Effector memory CD8-positive, alpha-beta T cell (primary cell): ENCODE measurements at regions not wholly inside any gene's neighbourhood (a gene's known extent, or its start where the extent isn't known, plus 50 kb on each side); places are given as distances from the start of the nearest gene placed in this dataset.
"Not testable (repeated sequence)": the region's sequence is repeated elsewhere in the genome, so short reads cannot be mapped to it uniquely, and the experiment has no call there.

Source experiments
- ATAC-seq: fragments of 150-1000 bp; cut with Tn5 transposase; replicated peaks from 2 replicates; pipeline ENCODE4 v1.10.0; 2021; ENCODE audit warnings: mild to moderate bottlenecking, moderate library complexity
- DNase-seq, 3 experiments: peaks; one replicate each; pipeline ENCODE4 v3.0.0; 2021
- H3K27ac Mint-ChIP-seq, 2 donors: one replicate each; pipeline ENCODE4 v1.8.0; 2022; ENCODE audit warnings: mild to moderate bottlenecking in 2 of 2, mixed read lengths in 2 of 2, moderate library complexity in 2 of 2
- H3K27me3 Mint-ChIP-seq, 2 donors: one replicate each; pipeline ENCODE4 v1.8.0; 2022; ENCODE audit warnings: mixed read lengths in 2 of 2
- H3K36me3 Mint-ChIP-seq: one replicate; pipeline ENCODE4 v1.8.0; 2022; ENCODE audit warnings: mild to moderate bottlenecking, moderate library complexity, mixed read lengths; ENCODE audit not compliant: insufficient read depth
- H3K4me1 Mint-ChIP-seq, 2 donors: one replicate each; pipeline ENCODE4 v1.8.0; 2022; ENCODE audit warnings: low read depth in 2 of 2, mixed read lengths in 2 of 2
- H3K4me3 Mint-ChIP-seq, 2 donors: one replicate each; pipeline ENCODE4 v1.8.0; 2022; ENCODE audit warnings: mild to moderate bottlenecking in 2 of 2, mixed read lengths in 2 of 2, moderate library complexity in 2 of 2
- H3K9me3 Mint-ChIP-seq, 2 donors: one replicate each; pipeline ENCODE4 v1.8.0; 2022; ENCODE audit warnings: mixed read lengths in 2 of 2

- not testable (repeated sequence) for H3K9me3 Mint-ChIP-seq, H3K27ac Mint-ChIP-seq, DNase-seq, H3K27me3 Mint-ChIP-seq, H3K4me3 Mint-ChIP-seq, H3K36me3 Mint-ChIP-seq, ATAC-seq, H3K4me1 Mint-ChIP-seq
These were observed 310.8 kb downstream of the TEX29 start for GRCh38 chr13:111631271-111631670.

GRCh38 chr13:111632906-111633305, 312.5 kb downstream of the TEX29 start:
- no peak for ATAC-seq

GRCh38 chr13:111633401-111633800, 313.0 kb downstream of the TEX29 start:
- no peak overlapping the region for H3K4me3 Mint-ChIP-seq
- no peaks in the 10 kb centered on the region for H3K36me3 Mint-ChIP-seq
- no peak for DNase-seq
- ATAC-seq = no peak
- no peak overlapping the region for H3K27ac Mint-ChIP-seq
- H3K9me3 Mint-ChIP-seq = no peaks in the 10 kb centered on the region
- H3K27me3 Mint-ChIP-seq = peaks cover 5 to 11% of the 10 kb centered on the region in 2 donors
- no peaks in the 10 kb centered on the region for H3K4me1 Mint-ChIP-seq

More at GRCh38 chr13:111632906-111633305, 312.5 kb downstream of the TEX29 start:
- no peak overlapping the region for H3K4me3 Mint-ChIP-seq
- no peak for DNase-seq
- no peak overlapping the region for H3K27ac Mint-ChIP-seq
- no peaks in the 10 kb centered on the region for H3K9me3 Mint-ChIP-seq
- H3K4me1 Mint-ChIP-seq = no peaks in the 10 kb centered on the region
- H3K36me3 Mint-ChIP-seq = no peaks in the 10 kb centered on the region
- peaks cover 5 to 11% of the 10 kb centered on the region in 2 donors for H3K27me3 Mint-ChIP-seq

GRCh38 chr13:111634410-111634809, 314.0 kb downstream of the TEX29 start:
- H3K4me3 Mint-ChIP-seq = no peak overlapping the region
- DNase-seq (no peak), ATAC-seq (no peak)
- no peaks in the 10 kb centered on the region for H3K4me1 Mint-ChIP-seq
- no peaks in the 10 kb centered on the region for H3K36me3 Mint-ChIP-seq
- H3K27ac Mint-ChIP-seq = no peak overlapping the region
- peaks cover 5 to 11% of the 10 kb centered on the region in 2 donors for H3K27me3 Mint-ChIP-seq
- H3K9me3 Mint-ChIP-seq = no peaks in the 10 kb centered on the region

- H3K9me3 Mint-ChIP-seq = no peaks in the 10 kb centered on the region
These were observed 315.8 kb downstream of the TEX29 start for GRCh38 chr13:111636271-111636670.

GRCh38 chr13:111636804-111637203, 316.4 kb downstream of the TEX29 start:
- Mint-ChIP-seq H3K27me3 (peaks cover 5 to 11% of the 10 kb centered on the region in 2 donors), H3K27ac (no peak overlapping the region), H3K9me3 (no peaks in the 10 kb centered on the region), H3K4me3 (no peak overlapping the region), H3K4me1 (no peaks in the 10 kb centered on the region), H3K36me3 (no peaks in the 10 kb centered on the region)
- no peak for DNase-seq
- no peak for ATAC-seq

More at GRCh38 chr13:111636271-111636670, 315.8 kb downstream of the TEX29 start:
- no peaks in the 10 kb centered on the region for H3K36me3 Mint-ChIP-seq
- H3K4me1 Mint-ChIP-seq = no peaks in the 10 kb centered on the region
- H3K27ac Mint-ChIP-seq = no peak overlapping the region
- no peak for ATAC-seq
- DNase-seq = no peak
- peaks cover 5 to 11% of the 10 kb centered on the region in 2 donors for H3K27me3 Mint-ChIP-seq
- H3K4me3 Mint-ChIP-seq = no peak overlapping the region

GRCh38 chr13:111637365-111637764, 316.9 kb downstream of the TEX29 start:
- Mint-ChIP-seq H3K9me3 (no peaks in the 10 kb centered on the region), H3K27ac (no peak overlapping the region), H3K4me3 (no peak overlapping the region), H3K4me1 (no peaks in the 10 kb centered on the region), H3K27me3 (peaks cover 5 to 11% of the 10 kb centered on the region in 2 donors), H3K36me3 (no peaks in the 10 kb centered on the region)
- DNase-seq (no peak), ATAC-seq (no peak)

- H3K4me1 Mint-ChIP-seq = no peaks in the 10 kb centered on the region
- H3K9me3 Mint-ChIP-seq = no peaks in the 10 kb centered on the region
- no peak overlapping the region for H3K27ac Mint-ChIP-seq
- ATAC-seq = no peak
- peaks cover 5 to 11% of the 10 kb centered on the region in 2 donors for H3K27me3 Mint-ChIP-seq
- no peak for DNase-seq
- no peaks in the 10 kb centered on the region for H3K36me3 Mint-ChIP-seq
- H3K4me3 Mint-ChIP-seq = no peak overlapping the region
These were observed 317.8 kb downstream of the TEX29 start for GRCh38 chr13:111638233-111638632.

- no peaks in the 10 kb centered on the region for H3K9me3 Mint-ChIP-seq
- DNase-seq (no peak), ATAC-seq (no peak)
- no peaks in the 10 kb centered on the region for H3K36me3 Mint-ChIP-seq
- H3K27me3 Mint-ChIP-seq = peaks cover 5 to 11% of the 10 kb centered on the region in 2 donors
- no peaks in the 10 kb centered on the region for H3K4me1 Mint-ChIP-seq
- no peak overlapping the region for H3K27ac Mint-ChIP-seq
- H3K4me3 Mint-ChIP-seq = no peak overlapping the region
These were observed 318.8 kb downstream of the TEX29 start for GRCh38 chr13:111639196-111639705.

- Mint-ChIP-seq H3K36me3 (no peaks in the 10 kb centered on the region), H3K27me3 (peaks cover 5 to 11% of the 10 kb centered on the region in 2 donors), H3K4me1 (no peaks in the 10 kb centered on the region), H3K4me3 (no peak overlapping the region), H3K9me3 (no peaks in the 10 kb centered on the region), H3K27ac (no peak overlapping the region)
- no peak for ATAC-seq
- no peak for DNase-seq
These were observed 319.6 kb downstream of the TEX29 start for GRCh38 chr13:111640006-111640405.

GRCh38 chr13:111640476-111640875, 320.0 kb downstream of the TEX29 start:
- ATAC-seq (no peak), DNase-seq (no peak)
- H3K27ac Mint-ChIP-seq = no peak overlapping the region
- H3K4me1 Mint-ChIP-seq = no peaks in the 10 kb centered on the region
- H3K4me3 Mint-ChIP-seq = no peak overlapping the region
- no peaks in the 10 kb centered on the region for H3K36me3 Mint-ChIP-seq
- no peaks in the 10 kb centered on the region for H3K9me3 Mint-ChIP-seq
- peaks cover 5 to 11% of the 10 kb centered on the region in 2 donors for H3K27me3 Mint-ChIP-seq

GRCh38 chr13:111642156-111642767, 321.8 kb downstream of the TEX29 start:
- DNase-seq (no peak), ATAC-seq (no peak)
- Mint-ChIP-seq H3K9me3 (no peaks in the 10 kb centered on the region), H3K27ac (no peak overlapping the region), H3K4me3 (no peak overlapping the region), H3K27me3 (peaks cover 3 to 4% of the 10 kb centered on the region in 2 donors), H3K36me3 (no peaks in the 10 kb centered on the region), H3K4me1 (no peaks in the 10 kb centered on the region)

- no peak for DNase-seq
- H3K27me3 Mint-ChIP-seq = peaks cover 0 to under 1% of the 10 kb centered on the region in 2 donors
- no peaks in the 10 kb centered on the region for H3K4me1 Mint-ChIP-seq
- no peaks in the 10 kb centered on the region for H3K36me3 Mint-ChIP-seq
- no peak overlapping the region for H3K4me3 Mint-ChIP-seq
- no peak overlapping the region for H3K27ac Mint-ChIP-seq
- no peak for ATAC-seq
- H3K9me3 Mint-ChIP-seq = no peaks in the 10 kb centered on the region
These were observed 324.3 kb downstream of the TEX29 start for GRCh38 chr13:111644750-111645149.

- Mint-ChIP-seq H3K27me3 (peaks cover 4 to 5% of the 10 kb centered on the region in 2 donors), H3K4me1 (no peaks in the 10 kb centered on the region), H3K36me3 (no peaks in the 10 kb centered on the region), H3K4me3 (no peak overlapping the region), H3K9me3 (no peaks in the 10 kb centered on the region), H3K27ac (no peak overlapping the region)
- no peak for DNase-seq
- no peak for ATAC-seq
These were observed 324.8 kb downstream of the TEX29 start for GRCh38 chr13:111645198-111645597.
